HCT116 (cell line): ENCODE measurements at regions not wholly inside any gene's neighbourhood (a gene's known extent, or its start where the extent isn't known, plus 50 kb on each side); places are given as distances from the start of the nearest gene placed in this dataset.

Experiments used
- ATAC-seq: fragments of 200-7000 bp; cut with Tn5 transposase; 2 replicates; pipeline ENCODE4 v1.9.1; 2020; ENCODE audit warnings: mild to moderate bottlenecking, moderate library complexity
- BruUV-seq: library from RNA; stranded (reverse); fragments of 400-500 nt; replicated peaks from 2 replicates; lab custom pipeline; 2021; lab: Mats Ljungman, UMichigan
- CTCF ChIA-PET: fragments of 300-600 bp; sonication (Branson Sonifier 250); formaldehyde crosslinking; loops from one replicate; lab custom pipeline; 2021; ENCODE audit warnings: antibody characterized with exemption; lab: Charles Lee
- POLR2A ChIA-PET: fragments of 300-600, 350-600 bp; sonication (Branson Sonifier 250); formaldehyde crosslinking; loops from one replicate; lab custom pipeline; 2021; ENCODE audit warnings: antibody characterized with exemption; lab: Charles Lee
- RAD21 ChIA-PET, 2 experiments: fragments of 300-600 bp; sonication (Branson Sonifier 250); formaldehyde crosslinking; loops; one replicate each; lab custom pipeline; 2023; ENCODE audit warnings: low total read pairs in 2 of 2; ENCODE audit not compliant: uncharacterized antibody in 2 of 2, unreplicated experiment in 2 of 2, low non-redundant PET in 1 of 2; lab: Charles Lee
- DNase-seq: peaks from one replicate; pipeline ENCODE4 v3.0.0-alpha.2; 2010; ENCODE audit warnings: low read depth, low spot score
- H2AFZ ChIP-seq: fragments of 200-600 bp; shearing (Covaris generic), sonication (generic); 2 replicates; pipeline ENCODE4 v1.6.1; 2017; ENCODE audit warnings: low read depth, mixed run types, mixed read lengths, antibody characterized with exemption, low read length; ENCODE audit not compliant: poor library complexity, severe bottlenecking
- H3K27ac ChIP-seq: 2 replicates; pipeline ENCODE4 v1.5.1; 2012; ENCODE audit warnings: low read depth, low read length
- H3K27me3 ChIP-seq: fragments of 200-600 bp; sonication (generic); 2 replicates; pipeline ENCODE4 v1.6.1; 2016; ENCODE audit warnings: mixed run types, low read length, mixed read lengths; ENCODE audit not compliant: insufficient read depth
- H3K36me3 ChIP-seq, 2 experiments: fragments of 200-500 bp in 1 of 2; fragments of 200-600 bp in 1 of 2; sonication (Bioruptor generic) in 1 of 2; sonication (generic) in 1 of 2; 2 replicates each; pipeline versions ENCODE4 v1.5.1 to v1.6.1; 2014 to 2016; ENCODE audit warnings: low read length in 2 of 2, inconsistent platforms in 1 of 2, mixed read lengths in 1 of 2, mixed run types in 1 of 2; ENCODE audit not compliant: insufficient read depth in 2 of 2, control insufficient read depth in 1 of 2
- H3K4me1 ChIP-seq, 2 experiments: fragments of 200-600 bp in 1 of 2; sonication (generic) in 1 of 2; 2 replicates each; pipeline versions ENCODE4 v1.5.1 to v1.6.1; 2012 to 2017; ENCODE audit warnings: low read length in 2 of 2, inconsistent platforms in 1 of 2, mild to moderate bottlenecking in 1 of 2, mixed read lengths in 1 of 2, mixed run types in 1 of 2, moderate library complexity in 1 of 2; ENCODE audit not compliant: insufficient read depth in 2 of 2, control insufficient read depth in 1 of 2
- H3K4me2 ChIP-seq: fragments of 200-600 bp; sonication (generic); 2 replicates; pipeline ENCODE4 v1.6.1; 2017; ENCODE audit warnings: mixed run types, low read length, mixed read lengths
- H3K4me3 ChIP-seq, 2 experiments: fragments of 200-600 bp in 1 of 2; sonication (generic) in 1 of 2; replicated peaks in 1 of 2; 2 replicates each; pipeline ENCODE4 v1.5.1; 2011 to 2016; ENCODE audit warnings: low read length in 2 of 2, control low read depth in 1 of 2, low read depth in 1 of 2, mild to moderate bottlenecking in 1 of 2, mixed read lengths in 1 of 2, mixed run types in 1 of 2
- H3K79me2 ChIP-seq: fragments of 200-600 bp; sonication (generic); 2 replicates; pipeline ENCODE4 v1.6.1; 2017; ENCODE audit warnings: mild to moderate bottlenecking, mixed run types, low read length, moderate library complexity, mixed read lengths; ENCODE audit not compliant: insufficient read depth
- H3K9ac ChIP-seq: fragments of 200-600 bp; sonication (generic); 2 replicates; pipeline ENCODE4 v1.6.1; 2016; ENCODE audit warnings: low read length, mixed read lengths
- H3K9me2 ChIP-seq: fragments of 200-600 bp; sonication (generic), shearing (Covaris generic); 2 replicates; pipeline ENCODE4 v1.6.1; 2017; ENCODE audit warnings: mixed run types, mild to moderate bottlenecking, moderate library complexity; ENCODE audit not compliant: insufficient read depth
- H3K9me3 ChIP-seq, 2 experiments: fragments of 200-500 bp in 1 of 2; fragments of 200-600 bp in 1 of 2; sonication (Bioruptor generic) in 1 of 2; sonication (generic) in 1 of 2; 2 replicates each; pipeline ENCODE4 v1.6.1; 2014 to 2017; ENCODE audit warnings: low read length in 2 of 2, mixed read lengths in 2 of 2, inconsistent platforms in 1 of 2, low read depth in 1 of 2, mild to moderate bottlenecking in 1 of 2, mixed run types in 1 of 2, moderate library complexity in 1 of 2; ENCODE audit not compliant: control insufficient read depth in 1 of 2, insufficient read depth in 1 of 2
- H4K20me1 ChIP-seq: fragments of 200-600 bp; sonication (generic), shearing (Covaris generic); 2 replicates; pipeline ENCODE4 v1.6.1; 2017; ENCODE audit warnings: mixed run types, mild to moderate bottlenecking, moderate library complexity; ENCODE audit not compliant: insufficient read depth
- ATF3 ChIP-seq: IDR thresholded peaks from 2 replicates; pipeline ENCODE4 v1.6.1; 2012
- CBX3 ChIP-seq: IDR thresholded peaks from 2 replicates; pipeline ENCODE4 v1.6.1; 2012; ENCODE audit warnings: low read depth
- CEBPB ChIP-seq: IDR thresholded peaks from 2 replicates; pipeline ENCODE4 v1.6.1; 2012; ENCODE audit warnings: low read depth
- CTCF ChIP-seq, 3 experiments: fragments of 200-600 bp in 1 of 3; sonication (generic) in 1 of 3; IDR thresholded peaks in 2 of 3; conservative IDR thresholded peaks in 1 of 3; 2 replicates each; pipeline ENCODE4 v1.5.1; 2012 to 2017; ENCODE audit warnings: low read depth in 2 of 3, low read length in 2 of 3, antibody characterized with exemption in 1 of 3, borderline replicate concordance in 1 of 3, control low read depth in 1 of 3, mild to moderate bottlenecking in 1 of 3, mixed read lengths in 1 of 3, mixed run types in 1 of 3, moderate library complexity in 1 of 3; ENCODE audit not compliant: insufficient read depth in 1 of 3
- EGR1 ChIP-seq: IDR thresholded peaks from 2 replicates; pipeline ENCODE4 v1.6.1; 2012; ENCODE audit warnings: low read depth
- EZH2 ChIP-seq: fragments of 200-600 bp; sonication (generic); IDR thresholded peaks from 2 replicates; pipeline ENCODE4 v1.6.1; 2017; ENCODE audit warnings: antibody characterized with exemption, mixed run types
- EZH2phosphoT487 ChIP-seq: fragments of 200-600 bp; IDR thresholded peaks from 2 replicates; pipeline ENCODE4 v1.6.1; 2018; ENCODE audit warnings: antibody characterized with exemption, borderline replicate concordance
- FOSL1 ChIP-seq: IDR thresholded peaks from 2 replicates; pipeline ENCODE4 v1.6.1; 2012; ENCODE audit warnings: low read depth
- JUND ChIP-seq: IDR thresholded peaks from 2 replicates; pipeline ENCODE4 v1.6.1; 2012
- POLR2A ChIP-seq: IDR thresholded peaks from 2 replicates; pipeline ENCODE4 v1.7.0; 2011; ENCODE audit warnings: borderline replicate concordance; ENCODE audit not compliant: insufficient read depth, insufficient read length; ENCODE audit errors: extremely low read depth
- POLR2AphosphoS5 ChIP-seq: IDR thresholded peaks from 2 replicates; pipeline ENCODE4 v1.6.1; 2011; ENCODE audit warnings: mild to moderate bottlenecking, low read depth, low read length, moderate library complexity
- RAD21 ChIP-seq: IDR thresholded peaks from 2 replicates; pipeline ENCODE4 v1.6.1; 2012; ENCODE audit warnings: low read depth, mild to moderate bottlenecking
- REST ChIP-seq: IDR thresholded peaks from 2 replicates; pipeline ENCODE4 v1.6.1; 2012; ENCODE audit warnings: low read depth
- SIN3A ChIP-seq: IDR thresholded peaks from 2 replicates; pipeline ENCODE4 v1.6.1; 2012; ENCODE audit warnings: low read depth
- SP1 ChIP-seq: IDR thresholded peaks from 2 replicates; pipeline ENCODE4 v1.6.1; 2012; ENCODE audit warnings: low read depth
- SRF ChIP-seq: IDR thresholded peaks from 2 replicates; pipeline ENCODE4 v1.6.1; 2012; ENCODE audit warnings: low read depth
- TCF7L2 ChIP-seq: IDR thresholded peaks from 2 replicates; pipeline ENCODE4 v1.7.0; 2011; ENCODE audit warnings: borderline replicate concordance, inconsistent platforms; ENCODE audit not compliant: insufficient read depth, insufficient read length; ENCODE audit errors: extremely low read depth
- YY1 ChIP-seq: IDR thresholded peaks from 2 replicates; pipeline ENCODE4 v1.6.1; 2011; ENCODE audit warnings: low read length, low read depth, moderate library complexity, mild to moderate bottlenecking; ENCODE audit not compliant: insufficient replicate concordance; ENCODE audit errors: extremely low read depth
- ZFX ChIP-seq: fragments of 450-650 bp; IDR thresholded peaks from 2 replicates; pipeline ENCODE4 v1.6.1; 2017
- ZNF274 ChIP-seq: fragments of 200-500 bp; sonication (Bioruptor generic); IDR thresholded peaks from 2 replicates; pipeline ENCODE4 v1.6.1; 2014; ENCODE audit warnings: mild to moderate bottlenecking, low read depth, low read length, inconsistent platforms
- intact Hi-C: fragments of 100-400 bp; cut with micrococcal nuclease; formaldehyde crosslinking; loops from 2 replicates; pipeline ENCODE4 v1.10.0; 2022

- H3K79me2 ChIP-seq: no peaks in the 10 kb centered on the region
- intact Hi-C loops: no loop called here
- TF ChIP-seq EZH2phosphoT487 (no peak), SIN3A (no peak), YY1 (no peak), SP1 (no peak), ZNF274 (no peak), CEBPB (no peak), ATF3 (no peak), TCF7L2 (no peak), JUND (no peak), EZH2 (no peak), RAD21 (no peak), POLR2A (no peak), REST (no peak), CBX3 (no peak), ZFX (no peak), SRF (no peak), EGR1 (no peak), POLR2AphosphoS5 (no peak), CTCF (IDR thresholded peaks at IDR 0.05 in 2 of 3, conservative IDR thresholded peaks at IDR 0.05 in 1 of 3; ENCODE audit: borderline replicate concordance in 1 of 3, insufficient read depth in 1 of 3, low read depth in 2 of 3, low read length in 2 of 3) (no peak), FOSL1 (no peak)
- ChIA-PET POLR2A (no interaction called here), CTCF (no interaction called here), RAD21 (no interaction called here)
- BruUV-seq: no TSS peak
- H3K4me2 ChIP-seq: no peak overlapping the region
- H3K27ac ChIP-seq: no peak overlapping the region
- no peak overlapping the region for H2AFZ ChIP-seq
- no peaks in the 10 kb centered on the region for H3K27me3 ChIP-seq
- DNase-seq (no peak), ATAC-seq (no peak)
- no peaks in the 10 kb centered on the region for H3K36me3 ChIP-seq
- no peak overlapping the region for H3K4me3 ChIP-seq
- H3K9me3 ChIP-seq: no peaks in the 10 kb centered on the region
- no peak overlapping the region for H3K9ac ChIP-seq
- no peaks in the 10 kb centered on the region for H3K4me1 ChIP-seq
- H4K20me1 ChIP-seq: no peaks in the 10 kb centered on the region
- H3K9me2 ChIP-seq: no peaks in the 10 kb centered on the region
These were observed 91.7 kb upstream of the SPHKAP start for GRCh38 chr2:228273159-228273558.
